GM12872 (cell line): ENCODE measurements at regions not wholly inside any gene's neighbourhood (a gene's known extent, or its start where the extent isn't known, plus 50 kb on each side); places are given as distances from the start of the nearest gene placed in this dataset.

Experiments used
- TF ChIP-seq, protein P1 (sequence below): IDR thresholded peaks from 3 replicates; pipeline ENCODE4 v1.5.1; 2011; ENCODE audit warnings: low read depth, mild to moderate bottlenecking, low read length, moderate library complexity; ENCODE audit not compliant: insufficient read depth

- TF ChIP-seq, protein P1, sequence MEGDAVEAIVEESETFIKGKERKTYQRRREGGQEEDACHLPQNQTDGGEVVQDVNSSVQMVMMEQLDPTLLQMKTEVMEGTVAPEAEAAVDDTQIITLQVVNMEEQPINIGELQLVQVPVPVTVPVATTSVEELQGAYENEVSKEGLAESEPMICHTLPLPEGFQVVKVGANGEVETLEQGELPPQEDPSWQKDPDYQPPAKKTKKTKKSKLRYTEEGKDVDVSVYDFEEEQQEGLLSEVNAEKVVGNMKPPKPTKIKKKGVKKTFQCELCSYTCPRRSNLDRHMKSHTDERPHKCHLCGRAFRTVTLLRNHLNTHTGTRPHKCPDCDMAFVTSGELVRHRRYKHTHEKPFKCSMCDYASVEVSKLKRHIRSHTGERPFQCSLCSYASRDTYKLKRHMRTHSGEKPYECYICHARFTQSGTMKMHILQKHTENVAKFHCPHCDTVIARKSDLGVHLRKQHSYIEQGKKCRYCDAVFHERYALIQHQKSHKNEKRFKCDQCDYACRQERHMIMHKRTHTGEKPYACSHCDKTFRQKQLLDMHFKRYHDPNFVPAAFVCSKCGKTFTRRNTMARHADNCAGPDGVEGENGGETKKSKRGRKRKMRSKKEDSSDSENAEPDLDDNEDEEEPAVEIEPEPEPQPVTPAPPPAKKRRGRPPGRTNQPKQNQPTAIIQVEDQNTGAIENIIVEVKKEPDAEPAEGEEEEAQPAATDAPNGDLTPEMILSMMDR: no peak
Measured at GRCh38 chr6:170152989-170153388, 137.9 kb downstream of the DLL1 start.

DNA sequence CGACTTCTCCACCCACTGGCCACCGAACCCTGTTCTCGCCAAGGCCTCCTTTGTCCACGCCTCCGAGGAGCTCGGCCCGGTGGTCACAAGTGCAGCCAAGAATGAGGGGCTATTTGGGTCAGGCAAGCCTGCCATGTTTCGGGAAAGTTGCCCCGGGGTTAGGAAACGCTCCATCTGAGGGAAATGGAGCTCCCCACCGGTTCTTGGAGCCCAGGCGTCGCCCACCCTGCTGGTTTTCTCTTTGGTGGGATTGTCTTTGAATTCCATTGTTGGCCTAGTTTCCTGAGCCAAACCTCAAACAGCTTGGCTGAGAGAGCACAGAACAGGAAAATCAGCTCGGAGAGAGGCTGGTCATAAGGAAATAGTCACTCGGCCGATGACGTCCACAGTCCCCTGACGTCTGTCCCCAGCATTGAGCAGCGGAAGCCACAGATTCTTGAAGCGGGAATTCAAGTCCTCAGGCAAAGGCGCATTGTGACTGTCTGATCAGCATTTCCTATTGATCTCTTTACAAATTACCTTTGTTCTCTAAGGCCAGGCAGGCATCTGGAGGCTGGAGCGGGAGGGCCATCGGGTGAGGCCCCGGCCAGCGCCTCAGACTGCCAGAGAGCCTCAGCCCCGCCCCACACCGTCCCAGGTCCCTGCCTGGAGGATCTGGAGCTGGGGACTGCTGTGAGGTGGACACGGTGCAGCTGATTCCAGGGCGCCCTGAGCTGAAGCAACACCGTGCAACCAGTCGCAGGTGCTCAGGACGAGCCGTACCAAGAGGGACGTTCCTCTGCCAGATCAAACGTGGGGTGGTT is 138.6 kb downstream of the DLL1 start:
- TF ChIP-seq, protein P1: no peak

- TF ChIP-seq, protein P1: no peak
Measured at GRCh38 chr6:170151804-170152123, 139.1 kb downstream of the DLL1 start.

GRCh38 chr6:170151321-170151771 is 139.5 kb downstream of the DLL1 start:
- TF ChIP-seq, protein P1: no peak

DNA sequence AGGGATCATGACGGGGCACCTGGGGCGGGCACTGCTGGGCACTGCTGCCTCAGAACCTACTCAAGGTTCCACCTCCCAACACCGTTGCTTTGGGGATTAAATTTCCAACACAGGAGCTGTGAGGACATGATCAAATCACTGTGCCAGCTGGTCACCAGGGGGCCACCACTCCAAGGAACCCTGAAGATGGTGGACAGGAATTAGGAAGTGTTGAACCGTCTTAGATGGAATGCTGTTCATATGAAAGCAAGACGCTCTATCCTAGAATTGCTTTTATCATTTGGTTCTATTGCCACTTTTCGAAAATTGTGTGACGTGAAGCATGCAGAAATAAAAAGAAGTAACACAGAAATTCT is 140.3 kb downstream of the DLL1 start:
- TF ChIP-seq, protein P1: no peak

DNA sequence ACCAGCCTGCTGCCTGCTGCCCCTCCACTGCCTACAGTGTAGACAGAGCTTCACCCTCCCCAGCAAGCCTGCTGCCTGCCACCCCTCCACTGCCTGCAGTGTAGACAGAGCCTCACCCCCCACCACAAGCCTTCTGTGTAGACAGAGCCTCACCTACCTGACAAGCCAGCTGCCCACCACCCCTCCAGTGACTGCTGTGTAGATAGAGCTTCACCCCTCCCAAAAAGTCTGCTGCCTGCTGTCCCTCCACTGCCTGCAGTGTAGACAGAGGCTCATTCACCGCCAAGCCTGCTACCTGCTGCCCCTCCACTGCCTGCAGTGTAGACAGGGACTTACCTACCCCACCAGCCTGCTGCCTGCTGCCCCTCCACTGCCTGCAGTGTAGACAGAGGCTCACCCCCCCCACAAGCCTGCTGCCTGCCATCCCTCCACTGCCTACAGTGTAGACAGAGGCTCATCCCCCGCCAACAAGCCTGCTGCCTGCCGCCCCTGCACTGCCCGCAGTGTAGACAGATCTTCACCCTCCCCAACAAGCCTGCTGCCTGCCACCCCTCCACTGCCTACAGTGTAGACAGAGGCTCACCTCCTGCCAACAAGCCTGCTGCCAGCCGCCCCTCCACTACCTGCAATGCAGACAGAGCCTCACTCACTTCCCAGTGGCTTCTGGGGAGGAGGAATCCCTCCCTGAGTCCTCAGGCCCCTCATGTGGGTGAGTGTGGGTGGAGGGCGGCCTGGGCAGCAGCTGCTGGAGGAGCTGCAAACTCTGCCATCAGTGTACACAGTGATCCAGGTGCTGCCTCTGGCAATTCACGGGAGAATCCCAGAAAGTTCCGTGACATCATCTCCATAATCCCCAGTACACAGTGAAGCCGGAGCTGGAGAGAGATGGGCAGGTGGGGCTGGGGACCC is 140.9 kb downstream of the DLL1 start:
- TF ChIP-seq, protein P1: no peak

DNA sequence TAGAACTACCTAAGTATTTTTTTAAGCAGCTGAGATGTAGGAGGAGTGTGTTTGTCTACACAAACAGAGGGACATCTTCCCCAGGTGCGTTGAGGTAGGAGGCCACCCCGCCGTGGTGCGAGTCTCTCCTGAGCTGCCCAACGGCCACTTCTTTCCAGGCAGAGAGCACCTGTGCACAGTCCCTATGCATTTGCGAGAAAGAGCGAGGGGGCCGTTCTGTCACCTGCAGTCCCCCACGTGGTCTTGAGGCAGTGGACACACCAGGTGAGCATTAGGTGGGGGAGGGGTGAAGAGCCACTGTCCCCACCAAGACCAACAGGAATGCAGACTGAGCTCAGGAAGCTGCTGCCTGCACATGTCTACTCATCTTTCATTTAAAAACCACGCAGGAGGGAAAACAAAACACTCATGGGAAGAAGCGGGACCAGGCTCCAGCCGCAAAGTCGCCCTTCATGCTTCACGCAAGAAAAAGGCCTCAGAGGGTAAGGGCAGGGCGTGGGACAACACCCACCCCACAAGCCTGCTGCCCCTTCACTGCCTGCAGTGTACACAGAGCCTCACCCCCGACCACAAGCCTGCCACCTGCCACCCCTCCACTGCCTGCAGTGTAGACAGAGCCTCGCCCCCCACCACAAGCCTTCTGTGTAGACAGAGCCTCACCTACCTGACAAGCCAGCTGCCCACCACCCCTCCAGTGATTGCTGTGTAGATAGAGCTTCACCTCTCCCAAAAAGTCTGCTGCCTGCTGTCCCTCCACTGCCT is 142.0 kb downstream of the DLL1 start:
- TF ChIP-seq, protein P1: no peak
